ENCODE measurements at regions not wholly inside any gene's neighbourhood (a gene's known extent, or its start where the extent isn't known, plus 50 kb on each side); places are given as distances from the start of the nearest gene placed in this dataset.

- TF ChIP-seq REST (IDR thresholded peaks at IDR 0.05; ENCODE audit: low read depth, low read length) (no peak), TCF3 (IDR thresholded peaks at IDR 0.05; ENCODE audit: borderline replicate concordance, insufficient read depth, low read depth, low read length) (no peak), SUPT20H (IDR thresholded peaks at IDR 0.05; ENCODE audit: borderline replicate concordance, control insufficient read depth, low read depth, low read length) (no peak), KAT2A (conservative IDR thresholded peaks at IDR 0.05; ENCODE audit: control insufficient read depth, low read depth, low read length) (no peak), TBL1XR1 (IDR thresholded peaks at IDR 0.05; ENCODE audit: low read depth, low read length) (no peak), POLR2A (IDR thresholded peaks at IDR 0.05; ENCODE audit: low read depth, low read length) (no peak), ZNF24 (IDR thresholded peaks at IDR 0.05) (no peak), ATF2 (IDR thresholded peaks at IDR 0.05; ENCODE audit: low read length) (no peak), MTA3 (IDR thresholded peaks at IDR 0.05; ENCODE audit: borderline replicate concordance, low read length) (no peak), ATF3 (IDR thresholded peaks at IDR 0.05; ENCODE audit: borderline replicate concordance, extremely low read depth, low read depth, low read length) (no peak), IRF5 (IDR thresholded peaks at IDR 0.05; ENCODE audit: borderline replicate concordance) (no peak), MTA2 (IDR thresholded peaks at IDR 0.05; ENCODE audit: low read depth) (no peak)
These were observed 616.6 kb upstream of the GOT2 start (continued) for GRCh38 chr16:59350670-59351069.
